Muscle layer of colon (tissue), 2 donors: ENCODE measurements at regions not wholly inside any gene's neighbourhood (a gene's known extent, or its start where the extent isn't known, plus 50 kb on each side); places are given as distances from the start of the nearest gene placed in this dataset.

Source experiments
- H3K27ac ChIP-seq: one replicate; pipeline ENCODE4 v1.7.0; 2013; ENCODE audit warnings: low read depth, mild to moderate bottlenecking, low read length, moderate library complexity
- H3K27me3 ChIP-seq, 2 donors: one replicate each; pipeline ENCODE4 v1.7.0; 2013; ENCODE audit warnings: low read length in 2 of 2, mild to moderate bottlenecking in 2 of 2; ENCODE audit not compliant: insufficient read depth in 2 of 2, control insufficient read depth in 1 of 2
- H3K36me3 ChIP-seq: one replicate; pipeline ENCODE4 v1.7.0; 2013; ENCODE audit warnings: mild to moderate bottlenecking, low read length; ENCODE audit not compliant: insufficient read depth
- H3K4me1 ChIP-seq: one replicate; pipeline ENCODE4 v1.7.0; 2013; ENCODE audit warnings: mild to moderate bottlenecking, low read length; ENCODE audit not compliant: insufficient read depth
- H3K4me3 ChIP-seq, 2 donors: one replicate each; pipeline ENCODE4 v1.7.0; 2013; ENCODE audit warnings: low read length in 2 of 2, low read depth in 1 of 2, mild to moderate bottlenecking in 1 of 2, moderate library complexity in 1 of 2
- H3K9ac ChIP-seq: one replicate; pipeline ENCODE4 v1.7.0; 2013; ENCODE audit warnings: low read length
- H3K9me3 ChIP-seq: one replicate; pipeline ENCODE4 v1.7.0; 2013; ENCODE audit warnings: mild to moderate bottlenecking, low read length
- donor health status: abdominal sarcoma.
- donor health status: Adenocarcinoma of cecum.

- Histone ChIP-seq H3K27me3 (no peaks in the 10 kb centered on the region), H3K9ac (no peak overlapping the region), H3K4me1 (no peaks in the 10 kb centered on the region), H3K9me3 (no peaks in the 10 kb centered on the region), H3K4me3 (no peak overlapping the region), H3K27ac (no peak overlapping the region), H3K36me3 (no peaks in the 10 kb centered on the region)
Measured at GRCh38 chr20:60952861-60953260, 299.2 kb upstream of the CDH4 start.

GRCh38 chr20:60953321-60953720 lies 298.7 kb upstream of the CDH4 start:
- Histone ChIP-seq H3K27me3 (no peaks in the 10 kb centered on the region), H3K27ac (no peak overlapping the region), H3K4me1 (no peaks in the 10 kb centered on the region), H3K9ac (no peak overlapping the region), H3K9me3 (no peaks in the 10 kb centered on the region), H3K36me3 (no peaks in the 10 kb centered on the region), H3K4me3 (no peak overlapping the region)

DNA sequence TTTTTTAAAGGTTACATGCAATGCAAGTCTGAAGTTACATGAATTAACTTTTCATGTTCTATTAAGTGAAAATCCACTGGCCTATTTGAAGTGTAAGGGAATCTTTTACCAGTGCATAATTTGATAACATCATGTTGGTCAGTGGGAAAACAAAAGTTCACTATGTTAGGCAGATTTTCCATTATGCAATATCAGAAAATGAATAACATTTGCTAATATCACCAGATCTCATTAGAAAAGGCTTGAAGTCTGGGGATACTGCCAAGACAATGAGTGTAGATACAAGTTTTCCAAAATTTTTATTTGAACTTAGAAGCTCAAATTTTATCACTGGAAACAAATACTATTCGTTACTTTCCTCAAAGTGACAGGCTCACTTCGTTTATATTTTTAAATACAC lies 296.4 kb upstream of the CDH4 start:
- H3K9me3 ChIP-seq: no peaks in the 10 kb centered on the region
- H3K36me3 ChIP-seq: no peaks in the 10 kb centered on the region
- H3K4me1 ChIP-seq: no peaks in the 10 kb centered on the region
- H3K27me3 ChIP-seq: no peaks in the 10 kb centered on the region
- H3K9ac ChIP-seq: no peak overlapping the region
- no peak overlapping the region for H3K4me3 ChIP-seq
- no peak overlapping the region for H3K27ac ChIP-seq

GRCh38 chr20:60956194-60956593 lies 295.9 kb upstream of the CDH4 start:
- H3K4me1 ChIP-seq: no peaks in the 10 kb centered on the region
- no peaks in the 10 kb centered on the region for H3K36me3 ChIP-seq
- no peaks in the 10 kb centered on the region for H3K9me3 ChIP-seq
- H3K27ac ChIP-seq: no peak overlapping the region
- no peaks in the 10 kb centered on the region for H3K27me3 ChIP-seq
- no peak overlapping the region for H3K9ac ChIP-seq
- no peak overlapping the region for H3K4me3 ChIP-seq

- Histone ChIP-seq H3K36me3 (no peaks in the 10 kb centered on the region), H3K9ac (no peak overlapping the region), H3K27me3 (no peaks in the 10 kb centered on the region), H3K4me1 (no peaks in the 10 kb centered on the region), H3K4me3 (no peak overlapping the region), H3K27ac (no peak overlapping the region), H3K9me3 (no peaks in the 10 kb centered on the region)
Measured at GRCh38 chr20:60957621-60958020, 294.4 kb upstream of the CDH4 start.

- Histone ChIP-seq H3K36me3 (no peaks in the 10 kb centered on the region), H3K27ac (no peak overlapping the region), H3K9me3 (no peaks in the 10 kb centered on the region), H3K4me1 (no peaks in the 10 kb centered on the region), H3K4me3 (no peak overlapping the region), H3K9ac (no peak overlapping the region), H3K27me3 (no peaks in the 10 kb centered on the region)
Measured at GRCh38 chr20:60959971-60960370, 292.1 kb upstream of the CDH4 start.

DNA sequence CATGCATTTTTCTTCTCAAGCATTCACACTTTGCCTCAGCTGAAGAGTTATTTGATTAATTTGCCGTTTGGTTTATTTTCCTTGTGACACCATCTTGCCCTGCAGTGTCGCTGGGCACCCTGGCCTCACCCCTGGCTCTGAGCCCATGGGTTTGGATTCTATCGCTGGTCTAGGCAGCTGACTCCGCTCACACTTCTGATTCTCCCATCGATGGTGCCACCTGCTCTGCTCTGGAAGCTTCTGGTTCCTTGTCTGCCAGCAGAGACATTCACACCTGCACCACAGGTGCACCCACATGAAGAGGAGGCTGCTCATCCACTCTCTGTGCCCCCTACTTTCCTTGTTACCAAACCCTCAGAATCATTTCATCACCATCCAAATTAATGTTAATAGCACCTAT lies 291.6 kb upstream of the CDH4 start:
- Histone ChIP-seq H3K4me1 (no peaks in the 10 kb centered on the region), H3K9ac (no peak overlapping the region), H3K4me3 (no peak overlapping the region), H3K9me3 (no peaks in the 10 kb centered on the region), H3K27ac (no peak overlapping the region), H3K36me3 (no peaks in the 10 kb centered on the region), H3K27me3 (no peaks in the 10 kb centered on the region)

DNA sequence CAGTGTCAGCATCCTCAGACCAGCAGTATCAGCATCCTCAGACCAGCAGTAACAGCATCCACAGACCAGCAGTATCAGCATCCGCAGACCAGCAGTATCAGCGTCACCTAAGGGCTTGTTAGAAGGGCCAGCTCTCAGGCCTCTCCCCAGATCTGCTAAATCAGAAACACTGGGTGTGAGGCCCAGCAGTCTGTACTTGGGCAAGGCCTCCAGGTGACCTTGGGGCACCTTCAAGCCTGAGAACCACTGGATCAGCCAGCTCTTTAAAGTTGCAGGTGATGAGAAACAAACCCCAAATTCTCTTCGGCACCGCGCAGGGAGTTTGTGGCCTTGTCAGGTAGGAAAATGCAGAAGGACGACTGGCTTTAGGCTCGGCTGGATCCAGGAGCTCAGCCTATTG lies 290.5 kb upstream of the CDH4 start:
- Histone ChIP-seq H3K27me3 (no peaks in the 10 kb centered on the region), H3K9ac (no peak overlapping the region), H3K36me3 (no peaks in the 10 kb centered on the region), H3K4me1 (no peaks in the 10 kb centered on the region), H3K9me3 (no peaks in the 10 kb centered on the region), H3K27ac (no peak overlapping the region), H3K4me3 (no peak overlapping the region)

DNA sequence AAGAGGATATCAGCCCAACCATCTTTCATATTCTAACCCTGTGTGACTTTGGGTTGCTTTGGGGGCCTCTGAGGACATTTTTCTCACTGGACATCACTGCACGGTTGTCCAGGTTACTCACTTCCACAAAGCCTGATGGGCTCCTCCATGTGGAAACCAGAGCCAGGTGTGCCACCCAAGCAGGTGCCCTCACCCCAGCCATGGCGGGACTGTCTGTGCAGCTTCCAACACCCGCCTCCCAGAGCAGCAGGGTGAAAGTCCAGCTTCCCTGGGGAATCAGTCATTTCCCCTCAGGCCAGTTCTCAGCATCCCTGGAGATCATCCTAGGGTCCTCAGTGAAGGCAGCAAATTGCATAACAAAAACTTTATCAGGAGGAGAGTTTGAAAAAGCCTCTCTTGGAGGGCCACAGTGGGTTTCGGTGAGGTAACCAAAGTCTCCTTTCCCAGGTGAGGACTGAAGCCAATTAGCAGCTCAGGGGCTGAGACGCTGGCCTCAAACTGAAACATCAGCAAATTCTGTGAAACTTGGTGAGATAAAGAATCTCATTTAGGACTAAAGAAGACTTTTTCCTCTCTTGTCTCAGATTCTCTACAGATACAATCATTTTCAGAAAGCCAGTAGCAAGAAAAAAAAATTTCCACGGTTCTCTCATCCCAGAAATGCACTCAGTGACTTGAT lies 289.6 kb upstream of the CDH4 start:
- Histone ChIP-seq H3K4me1 (no peaks in the 10 kb centered on the region), H3K9me3 (no peaks in the 10 kb centered on the region), H3K9ac (no peak overlapping the region), H3K4me3 (no peak overlapping the region), H3K27me3 (no peaks in the 10 kb centered on the region), H3K36me3 (no peaks in the 10 kb centered on the region), H3K27ac (no peak overlapping the region)

DNA sequence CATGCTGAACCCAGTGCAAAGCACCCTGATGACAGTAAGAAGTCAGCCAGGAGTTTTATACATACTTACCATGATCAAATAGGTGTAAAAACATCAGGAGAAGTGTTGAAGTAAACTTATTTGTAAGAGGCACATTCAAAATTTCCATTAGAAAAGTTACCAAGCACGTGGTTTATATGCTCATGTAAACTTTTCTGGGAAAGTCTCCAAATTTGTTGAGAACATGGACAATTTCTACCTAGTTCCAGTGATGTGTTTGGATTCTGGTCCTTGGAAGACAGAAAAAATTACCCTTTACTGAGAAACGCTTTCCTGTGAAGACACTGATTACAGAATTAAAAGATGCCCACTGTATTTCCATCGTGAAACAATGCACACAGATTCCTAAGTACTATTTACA lies 288.9 kb upstream of the CDH4 start:
- Histone ChIP-seq H3K36me3 (no peaks in the 10 kb centered on the region), H3K9me3 (no peaks in the 10 kb centered on the region), H3K27ac (no peak overlapping the region), H3K4me3 (no peak overlapping the region), H3K4me1 (no peaks in the 10 kb centered on the region), H3K9ac (no peak overlapping the region), H3K27me3 (no peaks in the 10 kb centered on the region)

DNA sequence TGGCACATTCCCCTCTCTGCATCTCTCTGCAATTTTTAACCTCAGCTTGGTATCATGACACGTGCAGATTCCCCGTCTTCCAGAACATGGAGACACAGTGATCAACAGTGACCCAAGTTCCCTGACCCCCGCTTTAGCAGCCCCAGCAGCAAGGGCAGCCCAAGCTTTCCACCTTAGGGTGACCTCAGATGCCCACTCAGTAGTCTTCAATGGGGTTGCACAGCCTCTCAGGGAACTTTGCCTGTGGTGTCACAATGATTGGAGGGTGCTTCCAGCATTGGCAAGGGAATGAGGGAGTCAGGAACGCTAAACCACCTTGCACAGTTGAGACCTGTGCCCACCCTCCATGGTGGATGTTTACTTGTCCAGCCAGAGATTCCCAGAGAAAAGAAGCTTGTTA lies 287.1 kb upstream of the CDH4 start:
- H3K27me3 ChIP-seq: no peaks in the 10 kb centered on the region
- H3K9me3 ChIP-seq: no peaks in the 10 kb centered on the region

GRCh38 chr20:60966031-60966430 lies 286.0 kb upstream of the CDH4 start:
- Histone ChIP-seq H3K4me3 (no peak overlapping the region), H3K9ac (no peak overlapping the region), H3K27me3 (no peaks in the 10 kb centered on the region), H3K4me1 (no peaks in the 10 kb centered on the region), H3K27ac (no peak overlapping the region), H3K36me3 (no peaks in the 10 kb centered on the region), H3K9me3 (no peaks in the 10 kb centered on the region)

More for the DNA sequence above, 287.1 kb upstream of the CDH4 start:
- no peaks in the 10 kb centered on the region for H3K4me1 ChIP-seq
- H3K27ac ChIP-seq: no peak overlapping the region
- no peak overlapping the region for H3K9ac ChIP-seq
- H3K4me3 ChIP-seq: no peak overlapping the region
- no peaks in the 10 kb centered on the region for H3K36me3 ChIP-seq
